ENCODE measurements at regions not wholly inside any gene's neighbourhood (a gene's known extent, or its start where the extent isn't known, plus 50 kb on each side); places are given as distances from the start of the nearest gene placed in this dataset.

DNA sequence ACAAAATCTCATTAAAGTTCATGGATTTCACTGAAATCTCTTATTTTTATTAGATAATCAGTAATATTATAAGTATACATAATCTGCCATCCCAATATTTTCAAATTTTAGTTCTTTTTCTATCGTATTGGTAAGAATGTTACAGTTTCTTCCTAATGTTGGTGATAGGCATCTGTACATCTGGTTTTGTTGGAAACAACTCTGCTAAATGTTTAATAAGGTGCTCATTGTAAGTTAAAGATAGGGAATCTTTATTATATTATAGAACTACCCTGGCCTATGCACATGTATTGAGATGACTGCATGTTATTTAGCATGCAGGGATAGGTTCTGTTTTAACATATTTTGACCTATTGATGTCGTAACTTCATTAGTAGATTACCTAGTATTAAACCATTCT, 188.6 kb upstream of the PRPS1L1 start (continued):
- TF ChIP-seq, protein P1, sequence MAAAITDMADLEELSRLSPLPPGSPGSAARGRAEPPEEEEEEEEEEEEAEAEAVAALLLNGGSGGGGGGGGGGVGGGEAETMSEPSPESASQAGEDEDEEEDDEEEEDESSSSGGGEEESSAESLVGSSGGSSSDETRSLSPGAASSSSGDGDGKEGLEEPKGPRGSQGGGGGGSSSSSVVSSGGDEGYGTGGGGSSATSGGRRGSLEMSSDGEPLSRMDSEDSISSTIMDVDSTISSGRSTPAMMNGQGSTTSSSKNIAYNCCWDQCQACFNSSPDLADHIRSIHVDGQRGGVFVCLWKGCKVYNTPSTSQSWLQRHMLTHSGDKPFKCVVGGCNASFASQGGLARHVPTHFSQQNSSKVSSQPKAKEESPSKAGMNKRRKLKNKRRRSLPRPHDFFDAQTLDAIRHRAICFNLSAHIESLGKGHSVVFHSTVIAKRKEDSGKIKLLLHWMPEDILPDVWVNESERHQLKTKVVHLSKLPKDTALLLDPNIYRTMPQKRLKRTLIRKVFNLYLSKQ (tag by site-specific recombination; IDR thresholded peaks at IDR 0.05; ENCODE audit: borderline replicate concordance), result no peak
- no peak for TF ChIP-seq ZNF274 (IDR thresholded peaks at IDR 0.05; ENCODE audit: low read length)
- TF ChIP-seq ZNF274 (tag by site-specific recombination; IDR thresholded peaks at IDR 0.05; ENCODE audit: borderline replicate concordance), result no peak
- no peak for TF ChIP-seq PRDM1 (tag by site-specific recombination; IDR thresholded peaks at IDR 0.05)
- TF ChIP-seq, protein P2, sequence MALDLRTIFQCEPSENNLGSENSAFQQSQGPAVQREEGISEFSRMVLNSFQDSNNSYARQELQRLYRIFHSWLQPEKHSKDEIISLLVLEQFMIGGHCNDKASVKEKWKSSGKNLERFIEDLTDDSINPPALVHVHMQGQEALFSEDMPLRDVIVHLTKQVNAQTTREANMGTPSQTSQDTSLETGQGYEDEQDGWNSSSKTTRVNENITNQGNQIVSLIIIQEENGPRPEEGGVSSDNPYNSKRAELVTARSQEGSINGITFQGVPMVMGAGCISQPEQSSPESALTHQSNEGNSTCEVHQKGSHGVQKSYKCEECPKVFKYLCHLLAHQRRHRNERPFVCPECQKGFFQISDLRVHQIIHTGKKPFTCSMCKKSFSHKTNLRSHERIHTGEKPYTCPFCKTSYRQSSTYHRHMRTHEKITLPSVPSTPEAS (tag by site-specific recombination; IDR thresholded peaks at IDR 0.05), result no peak
- TF ChIP-seq, protein P3, sequence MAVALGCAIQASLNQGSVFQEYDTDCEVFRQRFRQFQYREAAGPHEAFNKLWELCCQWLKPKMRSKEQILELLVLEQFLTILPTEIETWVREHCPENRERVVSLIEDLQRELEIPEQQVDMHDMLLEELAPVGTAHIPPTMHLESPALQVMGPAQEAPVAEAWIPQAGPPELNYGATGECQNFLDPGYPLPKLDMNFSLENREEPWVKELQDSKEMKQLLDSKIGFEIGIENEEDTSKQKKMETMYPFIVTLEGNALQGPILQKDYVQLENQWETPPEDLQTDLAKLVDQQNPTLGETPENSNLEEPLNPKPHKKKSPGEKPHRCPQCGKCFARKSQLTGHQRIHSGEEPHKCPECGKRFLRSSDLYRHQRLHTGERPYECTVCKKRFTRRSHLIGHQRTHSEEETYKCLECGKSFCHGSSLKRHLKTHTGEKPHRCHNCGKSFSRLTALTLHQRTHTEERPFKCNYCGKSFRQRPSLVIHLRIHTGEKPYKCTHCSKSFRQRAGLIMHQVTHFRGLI (tag by site-specific recombination; IDR thresholded peaks at IDR 0.05), result no peak
- TF ChIP-seq, protein P4, sequence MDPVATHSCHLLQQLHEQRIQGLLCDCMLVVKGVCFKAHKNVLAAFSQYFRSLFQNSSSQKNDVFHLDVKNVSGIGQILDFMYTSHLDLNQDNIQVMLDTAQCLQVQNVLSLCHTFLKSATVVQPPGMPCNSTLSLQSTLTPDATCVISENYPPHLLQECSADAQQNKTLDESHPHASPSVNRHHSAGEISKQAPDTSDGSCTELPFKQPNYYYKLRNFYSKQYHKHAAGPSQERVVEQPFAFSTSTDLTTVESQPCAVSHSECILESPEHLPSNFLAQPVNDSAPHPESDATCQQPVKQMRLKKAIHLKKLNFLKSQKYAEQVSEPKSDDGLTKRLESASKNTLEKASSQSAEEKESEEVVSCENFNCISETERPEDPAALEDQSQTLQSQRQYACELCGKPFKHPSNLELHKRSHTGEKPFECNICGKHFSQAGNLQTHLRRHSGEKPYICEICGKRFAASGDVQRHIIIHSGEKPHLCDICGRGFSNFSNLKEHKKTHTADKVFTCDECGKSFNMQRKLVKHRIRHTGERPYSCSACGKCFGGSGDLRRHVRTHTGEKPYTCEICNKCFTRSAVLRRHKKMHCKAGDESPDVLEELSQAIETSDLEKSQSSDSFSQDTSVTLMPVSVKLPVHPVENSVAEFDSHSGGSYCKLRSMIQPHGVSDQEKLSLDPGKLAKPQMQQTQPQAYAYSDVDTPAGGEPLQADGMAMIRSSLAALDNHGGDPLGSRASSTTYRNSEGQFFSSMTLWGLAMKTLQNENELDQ (tag by site-specific recombination; IDR thresholded peaks at IDR 0.05; ENCODE audit: low read depth), result no peak
- no peak for TF ChIP-seq ZNF654 (tag by site-specific recombination; IDR thresholded peaks at IDR 0.05; ENCODE audit: low read depth)
- TF ChIP-seq, protein P5, sequence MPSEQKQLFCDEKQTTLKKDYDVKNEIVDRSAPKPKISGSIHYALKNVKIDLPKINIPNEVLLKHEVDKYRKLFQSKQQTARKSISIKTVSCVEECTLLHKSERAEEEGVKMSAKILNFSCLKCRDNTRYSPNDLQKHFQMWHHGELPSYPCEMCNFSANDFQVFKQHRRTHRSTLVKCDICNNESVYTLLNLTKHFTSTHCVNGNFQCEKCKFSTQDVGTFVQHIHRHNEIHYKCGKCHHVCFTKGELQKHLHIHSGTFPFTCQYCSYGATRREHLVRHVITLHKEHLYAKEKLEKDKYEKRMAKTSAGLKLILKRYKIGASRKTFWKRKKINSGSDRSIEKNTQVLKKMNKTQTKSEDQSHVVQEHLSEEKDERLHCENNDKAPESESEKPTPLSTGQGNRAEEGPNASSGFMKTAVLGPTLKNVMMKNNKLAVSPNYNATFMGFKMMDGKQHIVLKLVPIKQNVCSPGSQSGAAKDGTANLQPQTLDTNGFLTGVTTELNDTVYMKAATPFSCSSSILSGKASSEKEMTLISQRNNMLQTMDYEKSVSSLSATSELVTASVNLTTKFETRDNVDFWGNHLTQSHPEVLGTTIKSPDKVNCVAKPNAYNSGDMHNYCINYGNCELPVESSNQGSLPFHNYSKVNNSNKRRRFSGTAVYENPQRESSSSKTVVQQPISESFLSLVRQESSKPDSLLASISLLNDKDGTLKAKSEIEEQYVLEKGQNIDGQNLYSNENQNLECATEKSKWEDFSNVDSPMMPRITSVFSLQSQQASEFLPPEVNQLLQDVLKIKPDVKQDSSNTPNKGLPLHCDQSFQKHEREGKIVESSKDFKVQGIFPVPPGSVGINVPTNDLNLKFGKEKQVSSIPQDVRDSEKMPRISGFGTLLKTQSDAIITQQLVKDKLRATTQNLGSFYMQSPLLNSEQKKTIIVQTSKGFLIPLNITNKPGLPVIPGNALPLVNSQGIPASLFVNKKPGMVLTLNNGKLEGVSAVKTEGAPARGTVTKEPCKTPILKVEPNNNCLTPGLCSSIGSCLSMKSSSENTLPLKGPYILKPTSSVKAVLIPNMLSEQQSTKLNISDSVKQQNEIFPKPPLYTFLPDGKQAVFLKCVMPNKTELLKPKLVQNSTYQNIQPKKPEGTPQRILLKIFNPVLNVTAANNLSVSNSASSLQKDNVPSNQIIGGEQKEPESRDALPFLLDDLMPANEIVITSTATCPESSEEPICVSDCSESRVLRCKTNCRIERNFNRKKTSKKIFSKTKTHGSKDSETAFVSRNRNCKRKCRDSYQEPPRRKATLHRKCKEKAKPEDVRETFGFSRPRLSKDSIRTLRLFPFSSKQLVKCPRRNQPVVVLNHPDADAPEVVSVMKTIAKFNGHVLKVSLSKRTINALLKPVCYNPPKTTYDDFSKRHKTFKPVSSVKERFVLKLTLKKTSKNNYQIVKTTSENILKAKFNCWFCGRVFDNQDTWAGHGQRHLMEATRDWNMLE (tag by site-specific recombination; conservative IDR thresholded peaks at IDR 0.05; ENCODE audit: low read depth), result no peak

DNA sequence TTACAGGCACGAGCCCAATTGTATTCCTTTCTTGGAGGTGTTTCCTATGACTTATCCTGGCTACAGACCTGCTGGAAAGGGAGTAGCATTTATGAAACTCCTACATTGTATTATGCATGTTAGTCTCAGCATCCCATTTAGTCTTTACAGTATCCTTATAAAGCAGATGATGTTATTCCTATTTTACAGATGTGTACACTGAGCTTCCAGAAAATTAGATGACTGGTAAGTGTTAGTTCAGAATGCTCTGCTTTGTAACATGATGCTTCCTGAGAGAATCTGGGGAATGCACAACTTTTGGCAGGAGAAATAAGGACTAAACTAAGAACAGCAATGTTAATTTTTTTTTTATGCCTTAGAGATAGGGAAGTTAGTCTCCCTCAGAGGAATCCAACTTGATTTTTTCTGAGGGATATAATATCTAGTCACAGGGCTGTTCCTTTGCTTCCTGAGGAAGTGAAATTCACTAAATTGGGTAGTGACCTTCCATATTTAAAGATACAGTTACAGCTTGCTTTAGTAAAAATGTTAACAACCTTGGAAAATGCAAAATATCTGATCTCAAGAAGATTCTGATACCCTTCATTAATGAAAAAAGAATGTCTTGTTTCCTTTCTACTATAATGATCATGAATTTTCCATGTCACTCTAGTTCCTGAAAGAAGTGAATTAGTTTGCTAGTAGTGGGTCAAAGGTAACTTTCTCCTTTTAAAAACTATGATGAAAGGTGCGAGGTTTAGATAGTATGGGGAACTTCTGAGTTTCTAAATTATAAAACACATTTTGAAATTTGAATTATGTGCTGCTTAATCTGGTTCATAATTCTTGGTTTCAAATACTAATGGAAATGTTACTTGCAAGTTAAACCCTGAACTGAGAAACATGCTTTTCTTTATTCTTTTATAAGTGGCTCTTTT, 194.0 kb upstream of the PRPS1L1 start:
- POLR2A ChIA-PET, result no interaction called here
- Histone ChIP-seq H3K36me3 (ENCODE audit: control insufficient read depth in 2 of 2, insufficient read depth in 1 of 2, low read length in 2 of 2) (no peaks in the 10 kb centered on the region), H3K4me1 (ENCODE audit: control insufficient read depth, insufficient read depth, low read length) (peaks cover 4% of the 10 kb centered on the region; the same call in 1 of the 2 replicates), H3K27ac (ENCODE audit: extremely low read depth, low read depth, low read length) (no peak overlapping the region), H3K9me3 (ENCODE audit: control insufficient read depth, insufficient read depth, low read depth, low read length) (no peaks in the 10 kb centered on the region), H3K4me3 (ENCODE audit: low read depth, low read length) (no peak overlapping the region)
- TF ChIP-seq, protein P6, sequence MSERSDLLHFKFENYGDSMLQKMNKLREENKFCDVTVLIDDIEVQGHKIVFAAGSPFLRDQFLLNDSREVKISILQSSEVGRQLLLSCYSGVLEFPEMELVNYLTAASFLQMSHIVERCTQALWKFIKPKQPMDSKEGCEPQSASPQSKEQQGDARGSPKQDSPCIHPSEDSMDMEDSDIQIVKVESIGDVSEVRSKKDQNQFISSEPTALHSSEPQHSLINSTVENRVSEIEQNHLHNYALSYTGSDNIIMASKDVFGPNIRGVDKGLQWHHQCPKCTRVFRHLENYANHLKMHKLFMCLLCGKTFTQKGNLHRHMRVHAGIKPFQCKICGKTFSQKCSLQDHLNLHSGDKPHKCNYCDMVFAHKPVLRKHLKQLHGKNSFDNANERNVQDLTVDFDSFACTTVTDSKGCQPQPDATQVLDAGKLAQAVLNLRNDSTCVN (tag by site-specific recombination; optimal IDR thresholded peaks at IDR 0.05), result no peak
- TF ChIP-seq ZNF155 (tag by site-specific recombination; IDR thresholded peaks at IDR 0.05), result no peak
- TF ChIP-seq HOXD13 (CRISPR knock-in tag; IDR thresholded peaks at IDR 0.05; ENCODE audit: borderline replicate concordance), result no peak
- TF ChIP-seq ZNF341 (tag by site-specific recombination; IDR thresholded peaks at IDR 0.05; ENCODE audit: low read depth), result no peak
- CTCF ChIA-PET, result interaction anchor here (0.6 kb wide), 2 partner anchors 10 to 148 kb away, joined by 3 read pairs; no protein-coding TSS in a partner anchor
